ENCODE measurements at regions not wholly inside any gene's neighbourhood (a gene's known extent, or its start where the extent isn't known, plus 50 kb on each side); places are given as distances from the start of the nearest gene placed in this dataset.

DNA sequence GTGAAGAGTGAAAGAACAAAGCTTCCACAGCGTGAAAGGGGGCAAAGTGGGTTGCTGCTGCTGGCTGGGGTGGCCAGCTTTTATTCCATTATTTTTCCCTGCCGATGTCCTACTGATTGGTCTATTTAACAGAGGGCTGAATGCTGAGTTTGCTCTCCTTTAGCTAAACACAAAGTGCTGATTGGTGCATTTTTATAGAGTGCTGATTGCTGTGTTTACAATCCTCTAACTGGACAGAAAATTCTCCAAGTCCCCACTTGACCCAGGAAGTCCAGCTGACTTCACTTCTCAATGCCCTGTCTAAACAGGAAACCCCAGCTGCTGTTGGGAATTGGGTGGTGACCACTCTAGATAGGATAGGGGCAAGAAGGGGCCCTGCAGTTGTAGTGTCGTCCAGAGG, 335.6 kb upstream of the RBMY1B start:
- DNase-seq, result no peak

DNA sequence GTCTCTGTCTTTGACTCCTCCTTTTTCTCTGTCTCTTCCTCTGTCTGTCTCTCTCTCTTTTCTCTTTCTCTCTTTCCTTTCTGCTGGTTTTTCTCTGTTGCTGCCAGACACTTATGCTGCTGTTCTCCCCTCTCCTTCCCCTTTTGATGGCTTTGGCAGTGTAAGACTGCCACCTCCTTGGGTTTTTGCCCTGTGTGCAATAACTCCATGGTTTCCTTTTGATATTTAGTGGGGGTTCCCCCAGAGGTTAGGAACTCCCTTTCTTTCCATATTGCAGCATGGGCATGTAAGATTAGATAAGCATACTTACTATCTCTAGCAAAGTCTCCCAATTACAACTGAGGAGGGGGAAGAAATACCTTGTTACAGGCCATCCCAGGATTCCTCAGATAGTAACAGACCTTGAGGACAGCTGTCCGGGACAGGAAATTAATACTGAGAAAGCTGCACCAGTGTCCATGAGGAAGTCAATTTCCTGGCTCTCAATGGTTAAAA, 333.8 kb upstream of the RBMY1B start:
- DNase-seq, result no peak

DNA sequence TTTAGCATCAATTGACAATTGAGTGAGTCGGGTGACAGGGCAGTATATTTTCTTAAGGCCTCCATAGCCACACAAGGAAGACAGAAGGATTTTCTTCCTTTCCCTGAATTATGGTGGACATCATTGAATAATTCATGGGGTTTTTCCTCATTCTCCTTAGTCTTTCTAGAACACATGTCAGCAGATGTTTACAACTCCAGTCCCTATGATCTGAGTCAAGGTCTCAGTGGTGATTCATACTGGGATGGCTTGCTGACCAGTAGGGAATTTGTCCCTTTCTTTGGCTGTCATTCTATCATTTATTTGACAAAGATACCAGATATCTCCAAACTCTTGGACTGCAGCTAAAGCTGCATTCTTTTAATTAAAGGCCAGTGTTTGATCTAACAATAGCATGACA, 332.9 kb upstream of the RBMY1B start:
- DNase-seq, result no peak

DNA sequence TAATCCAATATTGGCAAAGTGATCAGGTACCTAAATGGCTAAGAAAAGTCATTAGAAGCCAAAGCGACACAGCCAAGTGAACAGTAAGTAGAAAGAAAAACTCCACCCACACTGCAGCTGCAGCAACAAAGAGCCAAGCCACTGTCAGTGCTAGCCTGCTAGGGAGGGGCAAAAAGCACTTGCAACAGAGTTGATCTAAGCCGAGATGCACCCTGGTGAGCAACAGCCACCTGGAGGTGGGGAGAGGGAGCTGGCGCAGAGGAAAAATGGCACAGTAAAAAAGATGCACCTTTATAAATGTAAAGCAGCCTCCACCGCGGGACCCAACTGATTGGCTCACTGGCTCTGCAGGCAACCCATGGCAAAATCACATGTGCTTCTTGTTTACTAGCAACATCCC, 330.2 kb upstream of the RBMY1B start:
- peak; percentile 73 for DNase-seq

DNA sequence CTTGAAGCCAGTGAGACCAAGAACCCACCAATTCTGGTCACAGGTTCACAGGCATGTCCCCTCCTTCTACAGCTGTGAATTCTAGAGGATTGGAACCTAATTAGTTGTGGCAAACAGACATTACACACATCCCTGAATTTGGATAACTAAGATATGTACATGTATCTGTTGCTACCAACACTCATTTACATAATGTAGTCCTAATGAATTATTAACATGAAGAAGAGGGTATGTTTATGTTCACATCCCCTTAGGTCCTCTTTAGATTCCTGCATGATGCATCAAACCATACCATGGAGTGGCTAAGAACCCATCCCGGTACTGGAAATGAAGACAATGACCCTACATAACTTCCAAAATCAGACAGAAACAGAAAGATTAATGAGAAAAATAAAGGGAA, 326.9 kb upstream of the RBMY1B start:
- DNase-seq, result no peak

DNA sequence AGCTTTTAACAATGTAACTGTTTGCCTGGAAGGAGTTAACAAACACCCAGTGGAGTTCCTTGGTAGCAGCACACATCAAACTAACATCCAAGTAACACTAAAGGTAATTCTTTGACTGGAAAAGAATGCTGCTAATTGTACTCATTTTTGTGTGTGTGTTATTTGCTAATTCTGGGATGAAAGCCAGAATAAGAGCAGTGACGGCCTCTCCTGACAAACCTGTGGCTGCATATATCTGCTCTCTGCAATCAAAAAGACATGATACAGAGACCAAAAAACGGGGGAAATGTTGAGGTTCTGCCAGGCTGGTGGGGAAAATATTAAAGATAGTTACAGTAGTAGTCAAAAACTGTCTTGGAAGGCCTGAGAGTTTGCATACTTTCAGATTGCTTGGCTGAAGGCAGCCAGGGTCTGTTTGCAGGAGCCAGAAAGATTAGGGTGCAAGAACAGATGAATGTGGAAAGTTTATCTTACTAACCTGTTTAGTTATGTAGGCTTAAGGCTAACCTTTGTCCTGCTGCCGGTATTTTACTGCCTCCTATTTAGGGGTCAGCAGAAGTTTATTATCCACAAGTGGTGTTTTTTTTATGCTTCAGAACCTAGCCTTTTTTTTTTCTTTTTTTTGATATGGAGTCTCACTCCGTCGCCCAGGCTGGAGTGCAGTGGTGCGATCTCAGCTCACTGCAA, 325.6 kb upstream of the RBMY1B start:
- no peak for DNase-seq

DNA sequence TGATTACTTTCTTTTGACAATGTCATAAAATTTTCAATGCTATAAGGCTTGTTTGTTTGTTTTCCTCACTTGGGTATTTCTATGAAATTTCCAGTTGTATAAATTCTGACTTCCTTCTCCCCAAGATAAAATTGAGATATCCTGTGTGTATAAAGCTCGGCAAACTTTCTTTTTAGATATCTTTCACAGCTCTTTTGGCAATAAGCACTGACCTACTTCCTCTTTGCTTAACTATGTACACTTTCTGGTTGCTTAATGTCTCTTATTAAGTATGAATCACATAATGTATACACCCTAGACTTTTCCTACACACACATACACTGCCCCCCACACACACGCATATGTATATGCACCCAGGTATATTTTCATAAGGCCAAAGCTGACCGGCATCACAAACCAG, 318.4 kb upstream of the RBMY1B start:
- DNase-seq, result no peak

DNA sequence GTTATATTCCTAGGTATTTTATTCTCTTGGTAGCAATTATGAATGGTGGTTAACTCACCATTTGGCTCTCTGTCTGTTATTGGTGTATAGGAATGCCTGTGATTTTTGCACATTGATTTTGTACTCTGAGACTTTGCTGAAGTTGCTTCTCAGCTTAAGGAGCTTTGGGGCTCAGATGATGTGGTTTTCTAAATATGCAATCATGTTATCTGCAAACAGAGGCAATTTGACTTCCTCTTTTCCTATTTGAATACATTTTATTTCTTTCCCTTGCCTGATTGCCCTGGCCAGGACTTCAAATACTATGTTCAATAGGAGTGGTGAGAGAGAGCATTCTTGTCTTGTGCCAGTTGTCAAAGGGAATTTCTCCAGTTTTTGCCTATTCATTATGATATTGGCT, 310.9 kb upstream of the RBMY1B start:
- no peak for DNase-seq

DNA sequence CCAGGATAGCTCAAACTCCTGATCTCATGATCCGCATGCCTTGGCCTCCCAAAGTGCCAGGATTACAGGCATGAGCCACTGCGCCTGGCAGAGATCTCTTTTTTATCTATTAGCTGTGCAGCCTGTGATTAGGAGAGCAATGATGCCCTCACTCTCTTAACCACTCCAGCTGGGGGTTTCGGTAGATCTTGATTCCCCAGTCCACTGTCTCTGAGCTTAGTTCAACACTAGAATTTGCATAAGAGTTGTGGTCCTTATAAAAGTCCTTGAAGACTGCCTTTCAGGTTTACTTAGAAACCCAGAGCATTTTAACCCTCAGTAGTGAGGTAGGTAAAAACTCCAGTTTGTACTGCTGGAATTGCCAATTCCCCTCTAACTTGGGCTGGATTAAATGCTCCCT, 283.3 kb upstream of the RBMY1B start:
- no peak for DNase-seq

DNA sequence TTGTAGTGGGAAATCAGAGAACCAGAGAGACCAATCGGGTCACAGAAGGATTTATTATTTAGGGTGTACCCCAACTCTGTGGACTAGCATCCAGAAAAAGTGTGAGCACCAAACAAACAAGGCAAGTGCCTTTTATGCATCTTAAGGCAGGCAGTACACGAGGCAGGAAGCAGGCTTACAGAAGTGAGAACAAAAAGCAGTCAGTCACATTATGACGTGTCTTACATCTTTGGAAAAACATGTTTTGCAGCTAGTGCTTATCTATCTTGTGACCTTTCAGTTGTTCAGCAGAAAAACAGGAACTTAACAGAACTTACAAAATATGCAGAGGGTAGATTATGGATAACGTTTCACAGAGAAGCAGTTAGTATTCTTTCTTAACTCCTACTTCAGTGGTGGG, 270.9 kb upstream of the RBMY1B start:
- DNase-seq, result no peak

DNA sequence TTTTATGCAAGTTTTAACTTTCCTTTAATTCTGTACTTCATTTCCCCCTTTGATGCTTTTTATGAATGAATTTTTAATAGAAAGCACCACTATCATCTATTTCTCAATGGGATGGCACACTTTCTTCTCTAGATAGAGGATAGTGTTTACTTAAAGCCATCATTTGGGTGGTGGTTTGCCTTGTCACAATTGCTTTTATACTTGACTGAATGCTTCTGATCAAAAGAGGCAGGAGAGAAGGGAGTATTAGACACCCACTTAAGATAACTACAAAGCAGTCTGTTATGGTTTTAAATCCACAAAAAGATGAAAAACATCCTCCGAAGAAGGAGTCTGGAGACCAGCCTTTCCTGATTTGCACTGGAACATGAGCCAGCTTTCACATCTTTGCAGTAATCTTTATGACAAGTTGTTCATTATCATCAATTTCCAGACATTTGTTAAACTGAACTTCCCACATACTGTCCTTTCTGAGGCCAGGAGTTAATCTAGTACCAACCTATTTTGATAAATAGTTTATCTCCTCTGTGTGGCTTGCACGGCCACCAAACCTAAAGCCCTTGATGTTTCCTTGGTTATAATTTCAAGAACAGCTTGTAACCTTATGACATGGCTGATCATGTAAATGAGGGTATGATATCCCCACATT, 270.4 kb upstream of the RBMY1B start:
- DNase-seq, result no peak

DNA sequence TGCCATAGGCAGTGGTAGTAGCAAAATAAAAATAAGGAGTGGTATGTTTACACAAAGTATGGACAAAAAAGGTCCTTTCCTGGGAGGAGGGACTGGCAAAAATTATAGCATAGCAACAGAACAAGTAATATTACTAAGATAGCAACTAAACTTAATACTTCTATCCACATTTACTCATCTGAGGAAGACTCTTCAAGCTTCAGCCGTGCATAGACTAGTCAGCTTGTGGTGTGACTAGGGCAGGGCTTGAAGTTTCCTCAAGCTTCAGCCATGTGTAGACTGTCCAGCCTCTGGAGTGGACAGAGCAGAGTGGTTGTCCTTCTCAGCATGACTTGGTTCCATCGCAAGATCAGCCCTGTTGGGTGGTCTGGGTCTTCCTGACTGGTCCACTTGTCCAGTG, 268.3 kb upstream of the RBMY1B start:
- no peak for DNase-seq

DNA sequence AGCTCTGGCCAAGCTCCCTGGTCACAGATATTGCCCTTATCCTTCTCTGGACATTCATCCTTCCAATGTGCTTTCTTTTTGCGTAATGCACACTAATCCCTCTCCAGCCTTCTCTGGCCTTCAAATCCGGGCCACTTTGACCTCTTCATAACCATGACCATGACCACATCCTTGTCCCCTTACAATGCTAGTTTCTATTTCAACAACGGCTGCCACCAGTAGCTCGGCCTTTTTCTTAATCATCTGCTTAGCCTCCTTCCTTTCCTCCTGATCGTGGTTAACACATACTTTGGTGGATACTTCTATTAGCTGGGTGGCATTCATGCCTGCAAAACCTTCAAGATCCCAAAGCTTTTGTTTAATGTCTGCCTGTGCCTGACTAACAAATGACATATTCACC, 264.4 kb upstream of the RBMY1B start:
- no peak for DNase-seq

DNA sequence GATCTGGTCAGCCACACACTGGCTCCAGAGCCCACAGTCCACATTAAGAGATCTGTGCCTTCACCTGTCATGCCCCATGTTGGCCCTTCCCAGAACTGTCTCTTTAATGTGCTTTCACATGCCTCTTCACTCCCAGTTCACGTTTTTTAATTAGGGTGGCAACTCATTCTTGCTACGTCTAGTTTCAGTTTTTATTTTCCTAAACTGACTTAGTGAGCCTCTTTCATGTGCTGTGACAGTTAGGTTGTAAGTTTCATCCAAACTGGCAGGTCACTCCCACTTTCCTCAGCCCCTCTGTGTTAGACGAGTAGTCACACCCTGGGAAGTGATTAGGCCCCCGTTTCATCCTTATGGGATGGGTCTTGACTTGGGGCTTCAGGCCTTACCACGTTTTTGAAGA, 262.5 kb upstream of the RBMY1B start:
- no peak for DNase-seq

DNA sequence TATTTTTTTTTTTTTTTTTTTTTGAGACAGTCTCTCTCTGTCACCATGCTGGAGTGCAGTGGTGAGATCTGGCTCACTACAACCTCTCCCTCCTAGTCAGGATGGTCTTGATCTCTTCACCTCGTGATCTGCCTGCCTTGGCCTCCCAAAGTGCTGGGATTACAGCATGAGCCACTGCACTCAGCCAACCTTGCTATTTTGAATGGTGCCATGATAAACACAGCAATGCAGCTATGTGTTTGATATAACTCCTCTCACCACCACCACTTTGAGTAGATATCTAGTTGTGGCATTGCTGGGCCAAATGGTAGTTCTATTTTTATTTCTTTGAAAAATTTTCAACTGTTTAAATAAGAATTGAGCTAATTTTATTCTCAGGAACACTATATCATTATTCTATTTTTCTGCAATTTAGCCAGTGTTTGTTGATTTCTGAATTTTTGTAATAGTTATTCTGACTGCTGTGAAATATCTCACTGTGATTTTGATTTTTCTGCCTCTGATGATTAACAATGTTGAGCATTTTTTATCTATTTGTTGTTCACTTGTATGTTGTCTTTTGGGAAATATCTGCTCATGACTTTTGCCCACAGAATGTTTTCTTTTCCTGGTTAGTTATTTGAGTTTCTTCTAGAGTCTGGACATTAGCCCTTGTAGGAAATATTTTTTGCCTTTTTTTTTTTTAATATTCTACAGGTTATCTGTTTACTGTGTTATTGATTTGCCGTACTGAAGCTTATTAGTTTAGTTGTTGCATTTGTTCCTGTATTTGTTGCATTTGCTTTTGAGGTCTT, 257.5 kb upstream of the RBMY1B start:
- DNase-seq, result no peak

DNA sequence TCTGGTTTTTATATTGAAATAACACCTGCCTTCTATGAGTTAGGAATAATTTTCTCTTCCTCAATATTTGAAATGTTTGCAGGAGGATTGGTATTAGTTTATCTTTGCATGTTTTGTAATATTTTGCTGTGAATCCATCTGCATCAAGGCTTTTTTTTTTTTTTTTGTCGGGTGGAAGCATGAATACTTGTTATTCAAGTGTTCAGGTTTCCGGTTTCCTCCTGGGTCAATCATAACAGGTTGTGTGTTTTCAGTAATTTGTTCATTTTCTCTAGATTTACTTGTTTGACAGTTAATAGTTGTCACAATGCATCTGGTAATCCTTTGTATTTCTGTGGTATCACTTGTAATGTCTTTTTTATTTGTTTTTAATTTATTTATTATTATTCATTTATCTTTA, 256.7 kb upstream of the RBMY1B start:
- no peak for DNase-seq

DNA sequence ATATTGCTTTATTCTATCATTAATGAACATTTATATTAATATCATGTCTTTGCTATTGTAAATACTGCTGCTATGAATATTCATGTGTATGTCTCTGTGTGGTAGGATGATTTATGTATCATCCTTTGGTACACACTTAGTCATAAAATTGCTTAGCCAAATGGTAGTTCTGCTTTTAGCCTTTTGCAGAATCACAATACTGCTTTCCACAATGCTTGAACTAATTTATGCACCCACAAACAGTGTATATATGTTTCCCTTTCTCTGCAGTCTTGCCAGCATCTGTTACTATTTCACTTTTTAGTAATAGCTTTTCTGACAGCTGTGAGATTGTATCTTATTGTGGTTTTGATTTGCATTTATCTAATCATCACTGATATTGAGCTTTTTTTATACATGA, 254.3 kb upstream of the RBMY1B start:
- DNase-seq, result no peak

DNA sequence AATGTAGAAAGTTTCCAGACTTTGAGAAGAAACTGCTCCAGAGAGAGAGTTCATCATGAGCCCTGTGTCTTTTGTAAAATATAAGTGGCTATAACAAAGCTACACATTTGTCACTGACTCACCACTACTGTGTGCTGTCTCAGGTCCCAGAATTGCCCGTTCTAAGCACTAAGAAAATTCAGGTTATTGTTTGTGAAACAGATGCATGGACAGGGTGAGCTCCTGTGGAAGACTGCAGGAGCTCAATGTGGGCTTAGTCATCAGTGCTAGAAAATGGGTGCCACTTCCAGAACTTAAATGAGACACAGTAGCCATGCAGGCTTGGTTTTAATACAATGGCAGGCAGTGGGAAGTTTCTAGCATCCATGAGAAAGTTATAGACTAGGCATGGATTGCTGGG, 251.4 kb upstream of the RBMY1B start:
- DNase-seq, result no peak

DNA sequence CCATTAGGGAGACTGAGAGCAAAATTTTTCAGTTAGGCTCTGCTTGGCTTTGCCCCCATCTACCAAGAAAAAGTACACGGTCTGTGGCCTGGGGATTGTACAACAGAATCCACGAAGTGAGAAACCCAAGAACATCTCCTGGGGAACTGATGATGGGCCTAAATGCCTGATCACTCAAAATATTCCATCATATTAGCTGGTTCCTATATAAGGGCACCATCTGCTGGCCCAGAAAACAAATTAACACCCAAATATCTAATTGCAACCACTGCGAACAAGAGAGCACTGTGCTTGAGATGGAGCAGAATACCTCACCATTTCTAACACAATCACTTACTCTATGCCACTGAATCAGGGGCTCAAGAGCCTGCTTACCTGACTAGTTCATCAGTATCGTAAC, 250.8 kb upstream of the RBMY1B start:
- no peak for DNase-seq

DNA sequence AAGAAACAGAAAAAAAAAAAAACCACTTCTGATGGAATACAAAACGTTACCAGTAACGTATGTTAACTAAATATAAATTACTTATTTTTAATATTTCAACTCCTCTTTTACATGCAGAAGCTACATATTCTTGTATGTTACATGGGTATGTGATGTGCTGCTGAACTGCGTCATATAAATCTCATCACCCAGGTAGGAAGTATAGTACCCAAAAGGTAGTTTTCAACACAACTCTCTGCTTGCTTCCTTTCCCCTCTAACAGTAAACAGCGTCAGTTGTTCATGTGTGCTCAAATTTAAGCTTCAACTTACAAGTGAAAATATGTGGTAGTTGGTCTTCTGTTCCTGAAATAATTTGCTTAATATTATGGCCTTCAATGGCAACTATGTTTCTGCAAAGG, 250.0 kb upstream of the RBMY1B start:
- DNase-seq, result no peak

DNA sequence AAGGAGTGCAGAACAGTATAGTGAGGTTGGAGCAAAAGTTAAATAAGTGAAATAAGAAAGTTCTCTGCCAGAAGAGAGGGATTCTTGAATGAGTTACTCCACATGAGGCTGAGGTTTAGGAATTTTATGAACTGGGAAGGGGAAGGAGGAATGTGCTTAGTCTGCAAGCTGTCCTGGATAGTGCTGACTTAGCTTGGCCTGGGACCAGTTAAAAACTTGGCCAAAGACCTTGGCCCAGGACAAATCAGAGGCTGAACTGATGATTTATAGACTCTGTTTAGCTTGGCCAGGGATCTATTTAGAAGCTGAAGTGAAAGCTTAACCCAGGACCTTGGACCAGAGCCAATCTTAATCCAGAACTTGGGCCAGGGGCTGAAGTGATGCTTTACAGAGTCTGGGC, 244.4 kb upstream of the RBMY1B start:
- DNase-seq, result no peak

DNA sequence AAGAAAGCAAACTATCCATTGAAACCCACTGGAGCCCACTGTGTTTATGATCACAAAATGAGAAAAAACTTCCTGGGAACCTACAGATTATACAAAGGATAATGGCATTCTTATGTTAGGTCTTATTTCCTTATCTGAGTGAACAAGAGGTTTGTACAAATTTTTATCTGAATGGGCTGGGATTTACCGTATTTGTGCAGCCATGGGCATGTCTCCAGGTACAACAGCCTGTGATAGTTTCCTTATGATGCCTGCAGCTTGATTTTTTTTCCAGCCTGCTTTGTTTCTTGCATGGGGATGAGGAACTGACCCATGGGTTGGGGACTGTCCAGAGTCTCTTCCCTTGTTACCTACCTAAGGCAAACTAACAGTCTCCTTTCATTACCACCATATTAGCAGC, 244.0 kb upstream of the RBMY1B start:
- no peak for DNase-seq

DNA sequence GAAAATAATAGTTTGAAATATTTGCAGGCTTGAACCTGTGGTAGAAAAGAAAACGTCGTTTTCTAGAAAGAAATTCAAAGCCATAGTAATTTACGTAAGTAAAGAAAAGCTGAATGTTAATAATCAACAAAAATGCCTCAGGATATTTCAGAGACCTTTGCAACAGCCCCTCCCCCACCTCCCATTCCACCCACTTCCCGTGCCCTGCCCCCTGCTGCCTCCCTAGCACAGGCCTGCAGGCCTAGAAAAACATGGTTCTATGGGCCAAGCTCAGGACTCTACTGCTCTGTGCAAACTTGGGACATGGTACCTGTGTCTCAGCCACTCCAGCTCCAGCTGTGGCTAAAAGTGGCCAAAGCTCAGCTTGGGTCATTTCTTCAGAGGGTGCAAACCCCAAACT, 223.4 kb upstream of the RBMY1B start:
- no peak for DNase-seq

DNA sequence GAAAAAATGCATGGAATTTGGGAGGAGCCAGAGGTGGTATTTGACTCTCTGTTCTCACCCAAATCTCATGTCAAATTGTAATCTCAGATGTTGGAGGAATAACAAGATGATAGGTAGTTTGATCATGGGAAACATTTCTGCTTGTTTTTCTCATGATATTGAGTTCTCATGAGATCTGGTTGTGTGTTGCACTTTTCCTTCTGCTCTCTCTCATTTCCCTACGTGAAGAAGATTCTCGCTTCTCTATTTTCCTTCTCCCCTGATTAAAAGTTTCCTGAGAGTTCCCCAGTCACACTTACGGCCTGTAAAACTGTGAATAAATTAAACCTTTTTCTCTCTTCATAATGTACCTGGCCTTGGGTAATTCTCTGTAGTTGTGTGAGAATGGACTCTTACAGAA, 222.2 kb upstream of the RBMY1B start:
- no peak for DNase-seq

Measured in activated effector memory CD4-positive, alpha-beta T cell treated with anti-CD3 and anti-CD28 coated beads, Interleukin-2, amount 50 U/mL, for 16 hours (primary cell).